Stimulated activated naive CD8-positive, alpha-beta T cell treated with anti-CD3 and anti-CD28 coated beads, Interleukin-15, Interleukin-2, amounts not matched to agents 100 U/mL and 50 U/mL, for 24 hours (primary cell): ENCODE measurements at regions not wholly inside any gene's neighbourhood (a gene's known extent, or its start where the extent isn't known, plus 50 kb on each side); places are given as distances from the start of the nearest gene placed in this dataset.
"Not testable (repeated sequence)": the region's sequence is repeated elsewhere in the genome, so short reads cannot be mapped to it uniquely, and the experiment has no call there.

Experiments used
- ATAC-seq: fragments of 150-1000 bp; cut with Tn5 transposase; one replicate; pipeline ENCODE4 v1.10.0; 2021
- DNase-seq: peaks from one replicate; pipeline ENCODE4 v3.0.0; 2021

DNA sequence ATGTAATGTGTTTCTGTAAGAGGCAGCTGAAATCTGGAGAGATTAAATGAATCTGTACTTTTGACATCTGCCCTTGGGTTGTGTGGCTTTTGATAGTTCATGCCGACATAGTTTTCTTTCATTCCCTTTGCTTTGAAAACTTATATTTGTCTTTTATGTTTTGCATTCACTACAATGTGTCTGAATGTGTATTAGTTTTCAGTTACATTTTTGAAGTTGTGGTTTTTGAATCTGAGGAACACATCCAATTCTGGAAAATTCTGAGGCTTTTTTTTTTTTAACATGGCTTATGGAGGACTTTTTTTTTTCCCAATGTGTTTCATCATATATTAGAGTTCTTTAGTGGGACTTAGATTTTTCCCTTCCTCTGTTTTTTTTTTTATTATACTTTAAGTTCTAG lies 683.7 kb upstream of the SOX9 start:
- DNase-seq, result no peak
- no peak for ATAC-seq

DNA sequence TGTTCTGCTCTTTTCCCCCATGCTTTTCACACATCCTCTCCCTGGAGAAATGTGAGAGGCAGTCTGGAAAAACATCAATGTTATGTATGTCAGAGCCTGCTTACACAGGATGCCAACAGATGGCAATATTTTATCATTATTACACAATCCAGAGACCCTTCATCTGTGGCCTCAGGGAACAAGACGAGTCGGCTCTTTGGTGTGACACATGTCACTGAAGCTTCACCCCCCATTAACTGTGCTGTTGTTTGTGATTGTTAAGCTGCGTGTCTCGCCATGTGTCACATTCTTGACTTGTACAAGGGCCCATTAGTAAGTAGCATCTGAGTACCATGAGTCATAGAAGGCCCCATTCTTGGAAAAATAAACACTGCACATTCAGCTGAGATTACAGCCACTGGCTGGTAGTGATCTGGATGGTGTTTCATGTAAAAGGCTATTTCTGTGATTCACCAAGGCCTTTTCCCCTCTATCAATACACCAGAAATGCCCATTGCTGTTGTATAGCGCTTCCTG lies 682.1 kb upstream of the SOX9 start:
- ATAC-seq (no peak), DNase-seq (no peak)

DNA sequence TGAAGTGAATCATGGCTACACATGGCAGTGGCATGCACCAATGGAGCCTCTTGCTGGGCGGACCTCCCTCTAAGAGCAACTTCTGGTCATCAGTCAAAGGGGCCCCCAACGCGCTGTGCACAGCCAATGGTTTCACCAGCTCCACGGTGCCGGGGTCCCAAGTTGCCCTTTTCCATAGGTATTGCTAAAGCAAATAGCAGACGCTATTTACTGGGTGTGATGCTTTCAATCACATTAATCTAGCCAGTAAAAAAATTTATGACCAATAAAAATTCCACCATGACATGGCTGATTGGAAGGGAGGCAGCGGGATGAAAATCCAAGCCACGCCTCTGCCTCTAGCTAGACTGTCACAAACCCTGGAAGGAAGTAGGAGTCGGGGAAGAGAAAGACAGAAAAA lies 680.3 kb upstream of the SOX9 start:
- no peak for DNase-seq

DNA sequence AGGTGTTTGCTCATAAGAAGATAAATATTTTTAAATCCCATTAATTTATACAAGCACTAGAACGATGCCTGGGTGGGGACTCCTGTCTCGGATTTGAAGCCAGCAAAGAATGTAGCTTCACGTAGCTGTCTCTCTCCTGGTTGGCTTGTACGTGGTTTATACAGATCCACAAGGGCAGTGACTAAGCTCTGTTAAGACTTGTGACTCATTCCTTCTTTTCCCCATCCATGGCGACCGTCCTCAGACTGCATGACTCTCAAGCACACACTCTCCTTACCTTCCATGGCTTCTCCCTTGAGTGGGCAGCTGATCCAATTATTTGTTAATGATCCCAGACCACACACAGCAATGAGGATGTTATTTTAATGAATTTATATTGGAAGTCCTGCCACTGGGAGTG lies 679.7 kb upstream of the SOX9 start:
- ATAC-seq, result no peak
- DNase-seq, result no peak

More for the DNA sequence above, 680.3 kb upstream of the SOX9 start:
- ATAC-seq, result no peak

DNA sequence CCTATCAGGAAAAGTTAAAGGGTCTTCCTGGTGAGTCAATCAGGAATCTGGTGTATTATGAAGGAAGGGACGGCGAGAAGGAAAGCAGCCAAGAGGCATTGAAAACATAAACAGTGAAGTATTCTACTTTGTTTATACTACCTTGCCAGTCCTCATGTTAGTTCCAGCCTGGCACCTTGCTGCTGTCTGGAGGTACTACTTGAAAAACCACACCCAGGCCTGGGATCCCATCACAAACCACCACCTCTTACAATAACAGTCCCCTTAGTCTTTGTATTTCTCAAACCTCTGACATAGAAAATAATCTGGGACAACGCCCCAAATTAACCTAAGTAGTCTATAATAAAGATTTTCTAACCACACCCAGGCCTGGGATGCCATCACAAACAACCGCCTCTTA lies 676.7 kb upstream of the SOX9 start:
- DNase-seq (no peak), ATAC-seq (no peak)

DNA sequence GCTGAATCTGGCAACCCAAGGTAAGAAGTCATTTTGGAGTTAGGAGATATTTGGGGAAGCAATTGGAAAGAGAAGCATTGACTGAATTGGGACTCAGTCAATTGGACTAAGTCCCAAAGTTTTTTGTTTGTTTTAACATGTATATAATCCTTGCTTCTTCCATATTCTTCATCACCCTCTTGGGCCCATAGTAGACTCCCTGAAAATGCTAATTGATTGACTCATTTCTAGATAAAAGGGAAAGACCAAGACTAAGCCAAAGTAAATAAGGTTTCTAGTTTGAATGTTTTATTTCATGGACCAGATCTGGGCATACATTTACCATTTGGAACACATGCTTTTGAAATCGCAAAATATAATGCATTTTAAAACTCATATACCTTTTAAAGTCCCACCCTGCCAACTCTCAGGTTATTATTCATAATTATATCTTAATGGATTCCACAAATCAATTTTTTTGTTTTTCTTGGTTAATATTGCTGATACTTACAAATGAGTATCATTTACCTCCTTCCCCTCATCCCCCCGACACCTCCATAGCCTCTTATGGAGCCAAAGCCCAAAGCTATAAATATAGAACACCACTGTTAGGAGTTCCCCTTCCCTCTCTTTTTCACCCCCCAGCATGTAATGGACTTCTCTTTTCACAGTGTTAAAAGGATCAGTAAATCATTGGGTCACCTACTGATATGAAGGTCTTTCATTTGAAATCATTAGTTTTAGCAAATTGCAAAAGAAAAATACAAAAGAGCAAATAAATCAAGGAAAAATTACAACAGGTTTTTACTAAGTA lies 674.0 kb upstream of the SOX9 start:
- DNase-seq (no peak), ATAC-seq (no peak)

DNA sequence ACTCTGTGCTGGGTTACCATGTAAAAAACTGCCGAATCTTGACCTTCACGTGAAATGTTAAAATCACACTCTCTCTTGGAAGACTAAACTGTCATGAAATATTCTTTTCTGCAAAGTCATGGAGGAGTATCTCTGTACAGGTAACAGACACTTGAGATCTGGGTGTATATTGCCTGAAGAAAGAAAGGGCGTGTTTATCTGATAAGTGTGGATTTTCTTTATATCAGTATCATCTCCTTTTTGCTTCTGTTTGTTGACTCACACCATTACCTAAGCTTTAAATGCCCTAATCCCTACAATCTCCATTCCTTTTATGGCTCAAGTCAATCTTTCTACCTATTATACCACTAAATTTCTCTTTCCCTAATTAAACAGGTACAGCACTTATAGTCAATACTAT lies 673.2 kb upstream of the SOX9 start:
- ATAC-seq (no peak), DNase-seq (no peak)

DNA sequence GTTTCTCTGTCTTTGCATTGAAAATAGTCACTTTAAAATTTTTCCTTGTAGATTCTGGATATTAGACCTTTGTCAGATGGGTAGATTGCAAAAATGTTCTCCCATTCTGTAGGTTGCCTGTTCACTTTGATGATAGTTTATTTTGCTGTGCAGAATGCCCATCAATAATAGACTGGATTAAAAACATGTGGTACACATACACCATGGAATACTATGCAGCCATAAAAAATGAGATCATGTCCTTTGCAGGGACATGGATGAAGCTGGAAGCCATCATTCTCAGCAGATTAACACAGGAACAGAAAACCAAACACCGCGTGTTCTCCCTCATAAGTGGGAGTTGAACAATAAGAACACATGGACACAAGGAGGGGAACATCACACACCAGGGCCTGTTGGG lies 670.2 kb upstream of the SOX9 start:
- DNase-seq, ATAC-seq: not testable (repeated sequence)

DNA sequence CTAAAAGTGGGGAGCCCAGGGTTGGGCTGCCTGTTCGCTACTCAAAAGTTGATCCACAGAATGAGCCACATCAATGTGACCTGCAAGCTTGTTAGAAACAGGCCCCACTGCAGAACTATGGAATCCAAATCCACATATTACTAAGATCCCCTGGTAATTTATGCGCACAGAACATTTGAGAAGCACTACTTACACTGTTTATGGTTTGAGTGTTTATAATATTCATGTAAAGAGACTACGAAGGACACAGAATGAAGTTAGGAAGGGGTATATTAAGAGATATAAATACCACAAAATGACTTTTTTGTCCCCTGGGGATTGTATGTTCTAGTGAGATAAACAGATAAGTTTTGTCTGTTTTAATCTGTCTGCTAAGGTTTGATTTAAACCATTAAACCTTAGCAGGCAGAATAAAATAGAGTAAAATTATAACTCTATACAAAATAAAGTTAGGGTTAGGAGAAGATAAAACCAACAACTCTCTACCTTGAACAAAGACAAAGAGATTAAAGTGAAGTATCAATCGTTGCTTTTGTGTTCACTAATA lies 666.9 kb upstream of the SOX9 start:
- ATAC-seq, result no peak
- DNase-seq, result no peak

DNA sequence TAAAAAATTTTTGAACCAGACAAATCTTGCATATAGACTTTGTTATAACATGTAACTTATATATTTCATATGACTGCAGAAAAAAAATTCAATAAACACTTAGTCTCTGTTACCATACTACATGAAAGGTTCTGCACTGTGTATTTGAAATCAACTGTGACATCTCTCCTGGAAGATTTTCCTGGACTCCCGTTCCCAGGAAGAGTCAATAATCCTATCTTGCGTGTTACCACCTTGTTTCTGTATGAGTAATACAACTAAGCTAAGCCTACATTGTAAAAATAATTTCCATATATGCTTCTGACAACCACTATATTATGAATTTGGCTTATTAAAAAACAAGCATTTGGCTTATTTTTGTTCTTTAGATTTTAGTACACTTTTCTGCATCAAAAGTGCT lies 665.6 kb upstream of the SOX9 start:
- DNase-seq (no peak), ATAC-seq (no peak)

DNA sequence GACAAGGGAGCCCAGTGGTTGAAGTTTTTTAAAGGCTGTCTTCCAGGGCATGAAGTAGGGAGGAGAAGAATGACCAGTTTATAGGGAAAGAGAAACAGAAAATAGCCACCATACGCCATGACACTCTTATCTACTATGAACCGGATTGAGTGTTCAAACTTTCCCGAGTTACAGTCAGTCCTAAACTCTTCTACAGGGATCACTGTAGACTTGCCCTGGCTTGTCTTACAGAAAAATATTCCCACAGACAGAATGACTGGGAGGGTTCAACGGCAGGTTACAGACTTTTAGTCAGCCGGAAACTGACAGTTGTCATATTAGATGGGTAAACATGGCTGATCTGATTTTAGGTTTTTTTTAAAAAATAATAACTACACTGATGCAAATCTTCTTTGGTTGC lies 662.5 kb upstream of the SOX9 start:
- no peak for DNase-seq
- no peak for ATAC-seq

DNA sequence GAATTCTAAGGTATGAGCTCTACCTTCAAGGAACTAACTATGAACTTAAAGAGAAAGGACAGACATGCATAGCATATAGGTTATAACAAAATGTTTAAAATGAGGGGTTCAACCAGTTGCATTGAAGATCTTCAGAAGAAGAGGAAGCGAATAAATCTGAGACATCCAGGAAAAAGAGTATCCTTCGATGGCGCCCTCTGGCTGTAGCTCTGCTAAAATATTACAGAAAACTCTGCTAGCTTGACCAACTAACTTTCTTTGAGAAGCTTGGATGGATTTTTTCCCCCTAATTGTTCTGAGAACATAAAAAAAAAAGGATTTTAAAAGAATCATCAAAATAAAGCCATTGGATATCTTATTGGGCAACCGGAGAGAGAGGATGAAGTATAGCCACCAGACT lies 659.9 kb upstream of the SOX9 start:
- ATAC-seq (no peak), DNase-seq (no peak)

DNA sequence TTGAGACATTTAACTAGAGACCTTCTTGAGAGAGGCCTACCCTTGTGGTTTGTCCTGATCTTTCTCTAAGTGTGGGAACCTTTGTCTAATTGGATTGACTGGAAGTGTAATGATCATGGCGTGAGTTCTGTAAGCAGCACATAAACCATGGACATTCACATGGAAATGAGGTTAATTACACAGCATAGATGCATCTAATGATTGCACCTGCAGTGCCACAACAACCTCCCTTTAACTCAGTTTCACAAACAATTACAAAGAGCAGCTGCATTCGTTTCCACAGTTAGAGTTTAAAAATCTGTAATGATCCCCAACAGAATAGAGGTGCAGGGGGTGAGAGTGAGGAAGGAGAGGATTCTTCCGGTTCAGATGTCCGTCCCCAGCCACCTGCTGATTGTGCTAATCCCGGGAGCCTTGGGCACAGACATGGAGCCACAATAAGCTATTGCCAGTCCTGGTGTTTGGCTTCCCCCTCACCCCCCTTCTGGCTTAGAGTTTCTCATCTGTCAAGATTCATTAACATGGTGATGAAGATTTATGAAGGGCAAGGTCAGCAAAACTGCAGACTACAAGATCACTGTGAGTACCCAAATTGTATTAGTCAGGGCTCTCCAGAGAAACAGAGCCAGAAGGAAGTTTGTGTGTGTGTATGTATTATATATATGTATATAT lies 659.2 kb upstream of the SOX9 start:
- DNase-seq, result no peak
- no peak for ATAC-seq

DNA sequence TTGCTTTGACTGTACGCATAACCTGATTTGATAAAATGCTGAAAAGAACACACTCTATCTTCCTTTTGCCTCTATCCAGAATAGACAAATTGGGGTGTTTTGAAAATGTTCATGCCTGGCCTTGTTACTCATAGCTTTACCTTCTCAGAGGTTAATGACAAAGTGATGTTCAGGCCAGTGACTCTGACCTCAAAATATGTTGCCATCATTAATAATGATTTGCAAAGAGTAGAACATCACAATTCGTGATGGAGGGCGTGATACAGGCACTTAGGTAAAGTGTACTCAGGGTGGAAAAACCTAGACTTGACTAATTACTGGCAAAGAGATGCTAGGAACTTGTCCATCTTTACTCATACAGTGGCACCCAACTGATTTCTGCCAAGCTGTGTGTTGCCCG lies 656.6 kb upstream of the SOX9 start:
- no peak for ATAC-seq
- no peak for DNase-seq

DNA sequence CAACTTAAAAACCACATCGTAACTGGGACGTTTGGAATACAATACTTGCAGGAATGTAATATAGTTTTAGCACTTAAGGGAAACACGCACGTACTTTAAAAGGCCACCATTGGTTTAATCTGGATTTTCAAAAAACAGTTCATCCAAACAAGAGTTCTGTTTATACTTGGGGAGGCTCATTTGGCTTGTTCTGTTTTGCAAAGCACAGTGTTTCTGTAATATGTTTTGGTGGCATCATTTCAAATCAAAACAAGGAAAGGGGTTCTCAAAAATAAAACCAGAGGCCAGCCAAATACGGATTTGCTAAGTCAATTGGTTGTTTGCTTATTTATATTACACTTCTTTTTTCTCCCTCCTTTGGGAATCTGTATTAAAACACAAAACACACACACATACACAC lies 656.1 kb upstream of the SOX9 start:
- no peak for ATAC-seq
- no peak for DNase-seq

DNA sequence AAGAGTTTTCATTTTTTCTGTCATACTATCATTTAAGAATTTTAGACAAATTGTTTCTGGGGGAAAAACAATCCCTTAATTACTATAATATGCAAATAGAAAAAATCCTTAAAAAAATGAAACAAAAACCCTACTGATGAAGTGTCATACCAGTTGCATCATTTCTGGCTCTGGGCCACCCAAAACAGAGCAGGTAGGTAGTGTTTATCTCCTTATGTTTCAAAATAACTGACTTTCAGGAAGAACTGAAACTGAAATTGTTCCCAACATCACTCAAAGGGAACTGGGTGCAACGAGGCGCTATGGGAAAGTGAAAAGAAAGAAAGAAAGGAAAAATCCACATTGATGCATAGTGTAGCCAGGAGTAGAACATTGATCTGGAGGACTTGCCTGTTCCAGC lies 653.1 kb upstream of the SOX9 start:
- no peak for DNase-seq
- no peak for ATAC-seq

DNA sequence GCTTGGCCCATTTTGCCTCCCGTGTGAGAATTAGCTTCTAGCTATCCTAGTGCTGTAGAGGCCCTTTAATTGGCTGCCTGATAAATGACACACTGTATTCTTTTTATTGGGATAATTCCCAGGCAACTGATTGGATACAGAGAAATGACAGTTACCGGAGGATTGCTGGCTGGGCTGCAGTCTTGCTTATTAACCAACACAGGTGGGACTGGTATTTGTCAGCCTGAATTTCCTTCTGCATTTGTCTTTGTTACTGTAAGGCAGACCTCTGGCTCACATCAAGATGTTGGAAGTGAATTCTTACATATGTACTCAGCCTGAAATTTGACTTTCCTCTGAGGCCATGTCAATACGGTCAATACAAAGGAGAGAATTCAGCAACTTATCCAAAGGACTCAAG lies 650.8 kb upstream of the SOX9 start:
- ATAC-seq (no peak), DNase-seq (no peak)

DNA sequence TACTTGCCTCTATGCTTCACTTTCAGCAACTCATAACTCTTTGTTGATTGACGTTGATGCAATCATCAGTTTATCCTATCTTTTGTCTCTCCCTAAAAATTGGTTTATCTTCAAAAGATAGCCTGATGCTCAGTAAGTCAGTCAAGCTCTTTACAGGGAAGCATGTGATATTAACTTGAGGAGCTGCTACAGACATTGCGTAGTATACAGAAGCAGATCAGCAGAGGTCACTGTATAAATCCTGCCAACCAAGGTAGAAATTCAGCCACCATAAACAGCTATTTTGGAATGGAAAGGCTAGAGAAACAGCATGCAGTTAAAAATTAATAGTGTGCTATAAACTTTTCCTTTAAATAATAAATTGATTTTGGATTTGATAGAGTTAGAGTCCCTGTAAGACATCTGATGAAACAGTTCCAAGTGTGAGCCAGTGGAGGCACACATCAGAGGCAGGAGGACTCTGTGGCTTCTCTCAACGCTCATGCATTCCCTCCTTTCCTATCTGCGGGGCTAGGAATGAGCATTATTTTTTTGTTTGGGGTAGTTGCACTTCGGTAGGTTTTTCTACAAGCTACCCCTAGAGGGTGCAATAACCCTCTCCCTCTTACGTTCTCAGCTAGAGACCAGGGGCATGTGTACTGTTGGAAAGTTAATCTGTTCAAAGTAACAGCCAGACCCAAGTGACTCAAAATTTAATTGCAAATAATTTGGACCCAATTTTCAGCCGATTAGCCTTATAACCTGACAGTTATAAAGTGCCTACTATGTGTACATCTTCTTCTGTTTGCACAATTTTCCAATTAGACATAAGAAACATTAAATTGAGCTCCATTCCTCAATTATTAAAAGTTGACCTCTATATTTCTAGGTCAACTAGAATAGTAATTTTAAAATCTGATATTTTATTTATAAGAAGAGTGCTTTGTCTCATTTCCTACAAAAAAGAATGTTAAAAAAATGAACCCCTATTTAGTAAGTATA lies 647.7 kb upstream of the SOX9 start:
- ATAC-seq (no peak), DNase-seq (no peak)

DNA sequence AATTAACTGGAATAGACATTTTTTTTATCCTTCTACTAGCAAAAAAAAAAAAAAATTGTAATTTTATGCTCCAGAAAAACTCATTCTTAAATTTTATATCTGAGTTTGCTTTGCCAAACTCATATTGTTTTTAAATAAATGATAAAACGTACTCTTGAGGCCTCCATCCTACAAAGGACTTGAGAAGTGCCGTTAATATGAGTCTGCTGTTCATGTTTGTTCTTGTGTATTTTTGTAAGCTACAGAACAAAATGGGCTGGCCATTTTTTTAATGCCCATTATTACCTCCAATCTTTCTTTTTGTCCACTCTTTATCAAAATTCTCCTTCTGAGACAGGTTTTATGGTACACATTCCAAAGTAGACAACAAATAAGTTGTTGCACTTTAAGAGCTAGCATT lies 643.5 kb upstream of the SOX9 start:
- no peak for ATAC-seq
- DNase-seq, result no peak

DNA sequence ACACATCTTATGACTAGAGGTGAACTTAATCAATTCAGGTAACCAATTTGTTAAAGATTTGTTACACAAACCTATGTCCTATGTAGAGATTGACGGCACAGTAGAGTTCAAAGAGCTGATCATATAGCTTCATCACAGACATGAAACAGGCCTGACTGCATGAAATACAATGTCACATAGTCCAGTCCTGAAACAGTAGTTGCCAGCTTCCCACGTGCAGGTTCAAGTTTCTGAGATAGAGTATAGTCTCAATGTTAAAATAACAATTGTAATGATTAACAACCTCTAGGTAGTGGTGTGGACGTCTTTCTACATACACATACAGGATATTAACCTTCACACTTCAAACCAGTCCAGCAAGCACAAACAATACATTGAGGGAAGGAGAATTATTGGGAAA lies 640.7 kb upstream of the SOX9 start:
- DNase-seq, result no peak
- ATAC-seq, result no peak

DNA sequence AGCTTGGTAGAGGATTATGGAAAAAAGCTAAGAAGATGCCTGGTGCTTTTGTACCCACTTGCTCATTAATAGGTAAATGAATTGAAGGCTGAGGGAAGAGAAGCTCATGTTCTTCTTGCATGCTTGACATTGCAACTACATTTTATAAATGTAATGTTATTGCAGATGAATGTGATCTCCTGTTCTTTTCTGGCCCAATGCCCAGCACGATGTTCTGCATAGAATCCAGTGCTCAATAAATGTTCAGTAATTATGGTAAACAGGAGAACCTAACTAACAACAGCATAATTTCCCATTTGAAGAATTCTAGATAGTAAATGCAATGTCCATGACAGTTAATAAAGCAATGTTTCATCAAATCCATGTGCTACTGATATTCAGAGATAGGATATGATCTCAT lies 638.2 kb upstream of the SOX9 start:
- DNase-seq (no peak), ATAC-seq (no peak)

DNA sequence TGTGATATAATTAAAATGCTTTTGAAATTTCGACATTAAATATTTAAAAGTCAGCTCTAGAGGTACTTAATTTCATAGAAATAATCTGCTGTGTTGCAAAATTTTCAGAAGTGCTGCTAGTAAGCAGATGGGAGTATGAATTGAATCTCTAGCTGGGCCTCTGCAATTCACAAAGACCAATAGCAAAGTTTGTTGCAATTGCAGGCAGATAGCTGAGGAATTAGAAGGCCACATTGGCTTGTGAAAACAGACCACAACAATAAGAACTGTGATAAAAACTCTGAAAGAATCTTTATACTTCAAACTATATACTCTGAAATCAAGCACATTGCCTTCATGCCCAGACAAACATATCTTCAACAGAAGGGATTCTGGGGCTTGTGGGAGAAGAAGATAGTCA lies 636.3 kb upstream of the SOX9 start:
- DNase-seq (no peak), ATAC-seq (no peak)
